ENCODE measurements at regions not wholly inside any gene's neighbourhood (a gene's known extent, or its start where the extent isn't known, plus 50 kb on each side); places are given as distances from the start of the nearest gene placed in this dataset.

GRCh38 chr15:60057554-60057953 lies 53.4 kb downstream of the FOXB1 start:
- no peak for TF ChIP-seq CTCF (IDR thresholded peaks at IDR 0.05; ENCODE audit: low read depth, low read length)

DNA sequence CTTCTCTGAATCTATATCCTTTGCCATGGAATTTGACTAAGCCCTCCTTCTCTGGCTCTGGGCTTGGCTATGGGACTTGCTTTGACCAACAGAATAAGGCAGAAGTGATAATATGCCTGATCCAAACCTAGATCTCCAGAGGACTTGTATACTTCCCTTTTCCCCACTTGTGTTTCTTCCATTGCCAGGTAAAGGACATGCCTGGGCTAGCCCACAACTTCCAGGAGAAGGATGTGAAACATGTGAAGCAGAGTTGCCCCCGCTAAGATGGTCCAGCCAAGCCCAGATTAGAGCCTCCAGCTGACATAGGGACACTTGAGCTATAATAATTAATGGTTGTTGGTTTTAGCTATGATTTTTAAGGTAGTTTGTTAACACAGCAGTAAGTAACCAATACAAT lies 55.1 kb downstream of the FOXB1 start:
- TF ChIP-seq CTCF (IDR thresholded peaks at IDR 0.05; ENCODE audit: low read depth, low read length) = no peak
- no peak overlapping the region for H3K4me3 ChIP-seq (ENCODE audit: low read depth, low read length)

More at GRCh38 chr15:60057554-60057953, 53.4 kb downstream of the FOXB1 start:
- no peak overlapping the region for H3K4me3 ChIP-seq (ENCODE audit: low read depth, low read length)

GRCh38 chr15:60061758-60062157 lies 57.6 kb downstream of the FOXB1 start:
- H3K4me3 ChIP-seq (ENCODE audit: low read depth, low read length) = no peak overlapping the region
- TF ChIP-seq CTCF (IDR thresholded peaks at IDR 0.05; ENCODE audit: low read depth, low read length) = no peak

- TF ChIP-seq CTCF (IDR thresholded peaks at IDR 0.05; ENCODE audit: low read depth, low read length) = no peak
- H3K4me3 ChIP-seq (ENCODE audit: low read depth, low read length) = no peak overlapping the region
These were observed 58.7 kb downstream of the FOXB1 start for GRCh38 chr15:60062826-60063225.

DNA sequence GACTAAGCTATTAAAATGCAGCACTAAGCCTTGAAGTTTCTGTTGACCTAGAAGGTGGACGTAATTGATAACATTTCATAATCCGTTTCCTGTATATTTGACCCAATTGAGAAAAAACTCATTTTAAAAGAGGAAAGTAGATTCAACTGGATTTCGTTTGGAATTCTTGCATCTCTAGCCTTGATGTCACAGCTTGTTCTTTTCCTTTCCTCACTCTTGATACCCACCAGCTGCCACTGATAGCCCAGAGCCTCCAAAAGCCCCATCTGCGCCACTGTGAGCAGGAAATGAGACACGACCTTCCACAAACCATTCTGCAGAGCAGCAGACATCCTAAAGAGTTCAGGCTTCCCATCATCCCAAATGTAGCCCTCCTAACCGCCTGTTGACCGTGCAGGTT lies 61.8 kb downstream of the FOXB1 start:
- no peak for TF ChIP-seq CTCF (IDR thresholded peaks at IDR 0.05; ENCODE audit: low read depth, low read length)
- no peak overlapping the region for H3K4me3 ChIP-seq (ENCODE audit: low read depth, low read length)

DNA sequence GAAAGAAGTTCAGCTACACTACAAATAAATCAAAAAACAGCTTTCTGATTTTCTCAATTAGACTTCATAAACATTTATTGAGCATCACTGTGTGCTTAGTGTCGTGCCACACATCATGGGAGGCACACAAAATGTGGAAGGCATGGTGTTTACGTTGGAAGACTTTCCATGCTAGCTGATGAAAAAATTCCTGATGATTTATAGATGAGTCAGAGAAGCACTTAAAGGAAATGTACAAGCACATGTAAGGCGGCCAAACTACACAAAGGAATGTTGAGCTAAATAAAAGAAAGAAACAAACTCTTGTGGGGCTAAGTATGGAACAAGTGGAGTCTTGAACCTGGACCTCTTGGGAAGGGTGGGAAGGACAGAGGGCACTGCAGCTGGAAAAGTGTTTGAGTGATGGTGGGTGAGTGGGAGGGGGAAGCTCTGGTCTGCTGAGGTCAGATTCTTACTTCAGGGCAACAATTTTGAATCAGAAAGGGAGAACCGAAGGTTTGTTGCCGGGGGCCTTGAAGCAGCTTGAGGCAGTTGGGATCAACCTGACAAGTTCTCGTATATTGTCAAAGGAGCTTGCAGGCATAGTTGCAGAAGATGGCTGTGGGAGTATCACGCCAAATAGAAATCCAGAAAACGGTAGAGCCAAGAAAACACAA lies 66.9 kb downstream of the FOXB1 start:
- H3K4me3 ChIP-seq (ENCODE audit: low read depth, low read length) = no peak overlapping the region
- TF ChIP-seq CTCF (IDR thresholded peaks at IDR 0.05; ENCODE audit: low read depth, low read length) = no peak

GRCh38 chr15:60072826-60073465 lies 68.8 kb downstream of the FOXB1 start:
- TF ChIP-seq CTCF (IDR thresholded peaks at IDR 0.05; ENCODE audit: low read depth, low read length) = no peak

More at GRCh38 chr15:60072826-60073465, 68.8 kb downstream of the FOXB1 start:
- H3K4me3 ChIP-seq (ENCODE audit: low read depth, low read length) = no peak overlapping the region
